GM12878 (cell line): ENCODE measurements at regions not wholly inside any gene's neighbourhood (a gene's known extent, or its start where the extent isn't known, plus 50 kb on each side); places are given as distances from the start of the nearest gene placed in this dataset.

Experiments used
- MTA3 ChIP-seq: IDR thresholded peaks from 2 replicates; pipeline ENCODE4 v1.6.1; 2012; ENCODE audit warnings: low read length, inconsistent platforms, borderline replicate concordance
- NFIC ChIP-seq: IDR thresholded peaks from 2 replicates; pipeline ENCODE4 v1.6.1; 2012; ENCODE audit warnings: low read depth, mild to moderate bottlenecking, inconsistent platforms, low read length, moderate library complexity
- POLR2AphosphoS5 ChIP-seq: IDR thresholded peaks from 2 replicates; pipeline ENCODE4 v1.6.1; 2011; ENCODE audit warnings: mild to moderate bottlenecking, low read length, inconsistent platforms
- RAD21 ChIP-seq: IDR thresholded peaks from 2 replicates; pipeline ENCODE4 v1.6.1; 2011; ENCODE audit warnings: mild to moderate bottlenecking, low read depth, low read length, moderate library complexity; ENCODE audit not compliant: insufficient read depth
- SP1 ChIP-seq: IDR thresholded peaks from one replicate; pipeline ENCODE4 v1.6.1; 2011; ENCODE audit warnings: low read depth, low read length
- TF ChIP-seq, protein P1 (sequence below), 3 experiments: IDR thresholded peaks in 2 of 3; conservative IDR thresholded peaks in 1 of 3; 2 replicates each; pipeline ENCODE4 v1.5.1; 2011; ENCODE audit warnings: low read depth in 3 of 3, low read length in 3 of 3, mild to moderate bottlenecking in 3 of 3, control low read depth in 2 of 3, moderate library complexity in 2 of 3, inconsistent platforms in 1 of 3, mixed read lengths in 1 of 3; ENCODE audit not compliant: control insufficient read depth in 2 of 3, insufficient read depth in 1 of 3; ENCODE audit errors: extremely low read depth in 1 of 3

DNA sequence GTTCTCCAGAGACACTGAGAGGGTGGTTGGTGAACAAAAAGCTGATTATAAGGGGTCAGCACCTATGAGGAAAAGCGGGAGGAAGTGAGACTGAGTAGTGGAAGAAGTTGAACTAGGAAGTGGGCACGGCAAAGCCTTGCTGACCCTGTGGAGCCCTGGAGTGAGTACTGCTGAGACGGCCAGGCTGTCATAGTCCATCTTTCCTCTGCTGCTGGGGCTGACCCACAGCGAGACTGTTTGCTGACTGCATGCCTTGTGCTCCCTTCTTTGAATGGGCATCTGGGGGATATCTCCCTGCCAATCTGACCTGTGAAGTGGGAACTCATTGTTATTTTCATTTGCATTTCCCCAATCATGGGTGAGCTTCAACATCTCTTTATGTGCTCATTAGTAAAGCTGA lies 92.4 kb upstream of the LDAH start:
- no peak for TF ChIP-seq POLR2AphosphoS5
- no peak for TF ChIP-seq SP1
- TF ChIP-seq, protein P1, sequence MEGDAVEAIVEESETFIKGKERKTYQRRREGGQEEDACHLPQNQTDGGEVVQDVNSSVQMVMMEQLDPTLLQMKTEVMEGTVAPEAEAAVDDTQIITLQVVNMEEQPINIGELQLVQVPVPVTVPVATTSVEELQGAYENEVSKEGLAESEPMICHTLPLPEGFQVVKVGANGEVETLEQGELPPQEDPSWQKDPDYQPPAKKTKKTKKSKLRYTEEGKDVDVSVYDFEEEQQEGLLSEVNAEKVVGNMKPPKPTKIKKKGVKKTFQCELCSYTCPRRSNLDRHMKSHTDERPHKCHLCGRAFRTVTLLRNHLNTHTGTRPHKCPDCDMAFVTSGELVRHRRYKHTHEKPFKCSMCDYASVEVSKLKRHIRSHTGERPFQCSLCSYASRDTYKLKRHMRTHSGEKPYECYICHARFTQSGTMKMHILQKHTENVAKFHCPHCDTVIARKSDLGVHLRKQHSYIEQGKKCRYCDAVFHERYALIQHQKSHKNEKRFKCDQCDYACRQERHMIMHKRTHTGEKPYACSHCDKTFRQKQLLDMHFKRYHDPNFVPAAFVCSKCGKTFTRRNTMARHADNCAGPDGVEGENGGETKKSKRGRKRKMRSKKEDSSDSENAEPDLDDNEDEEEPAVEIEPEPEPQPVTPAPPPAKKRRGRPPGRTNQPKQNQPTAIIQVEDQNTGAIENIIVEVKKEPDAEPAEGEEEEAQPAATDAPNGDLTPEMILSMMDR (IDR thresholded peaks at IDR 0.05 in 2 of 3, conservative IDR thresholded peaks at IDR 0.05 in 1 of 3; ENCODE audit: control insufficient read depth in 2 of 3, extremely low read depth in 1 of 3, insufficient read depth in 1 of 3, low read depth in 3 of 3, low read length in 3 of 3): no peak
- no peak for TF ChIP-seq MTA3
- no peak for TF ChIP-seq RAD21
- no peak for TF ChIP-seq NFIC
